Breast epithelium (tissue), 4 donors: ENCODE measurements at regions not wholly inside any gene's neighbourhood (a gene's known extent, or its start where the extent isn't known, plus 50 kb on each side); places are given as distances from the start of the nearest gene placed in this dataset.
A peak's percentile ranks its signal among the peaks of the same experiment; 100 is the strongest.

Experiments
- DNase-seq, 2 donors: peaks; one replicate each; pipeline ENCODE4 v3.0.0-alpha.2; 2019; ENCODE audit warnings: low spot score in 2 of 2
- H3K27ac ChIP-seq, 2 donors: fragments of 200-600 bp; sonication (generic) in 1 of 2; one replicate each; pipeline ENCODE4 v1.5.1; 2016 to 2019; ENCODE audit warnings: mild to moderate bottlenecking in 1 of 2
- H3K27me3 ChIP-seq, 2 donors: fragments of 200-600 bp; sonication (generic) in 1 of 2; one replicate each; pipeline versions ENCODE4 v1.5.1 to v1.6.0; 2017 to 2019; ENCODE audit warnings: control low read depth in 1 of 2, mild to moderate bottlenecking in 1 of 2
- H3K36me3 ChIP-seq: fragments of 200-600 bp; one replicate; pipeline ENCODE4 v1.5.1; 2019
- H3K4me1 ChIP-seq, 2 donors: fragments of 200-600 bp; sonication (generic); one replicate each; pipeline ENCODE4 v1.5.1; 2016 to 2019; ENCODE audit warnings: control low read depth in 1 of 2
- H3K4me3 ChIP-seq, 3 donors: fragments of 200-600 bp; sonication (generic); 1 replicate in 2 of 3; 2 replicates in 1 of 3; pipeline ENCODE4 v1.5.1; 2016 to 2019; ENCODE audit warnings: mild to moderate bottlenecking in 3 of 3, moderate library complexity in 2 of 3
- H3K9me3 ChIP-seq, 2 donors: fragments of 200-600 bp; sonication (generic) in 1 of 2; one replicate each; pipeline ENCODE4 v1.5.1; 2016 to 2019; ENCODE audit warnings: control low read depth in 1 of 2
- POLR2A ChIP-seq: fragments of 450-650 bp; IDR thresholded peaks from one replicate; pipeline ENCODE4 v1.6.1; 2016; ENCODE audit warnings: antibody characterized with exemption, mild to moderate bottlenecking, moderate library complexity
- POLR2AphosphoS5 ChIP-seq, 3 donors: sonication (generic); formaldehyde crosslinking; IDR thresholded peaks; one replicate each; pipeline ENCODE4 v1.6.1; 2017; ENCODE audit warnings: antibody characterized with exemption in 3 of 3
- intact Hi-C: fragments of 100-400 bp; cut with DNase I; formaldehyde crosslinking; loops from one replicate; pipeline ENCODE4 v1.15.1; 2023; ENCODE audit warnings: low total_unique reads
- TF ChIP-seq, protein P1 (sequence below), 3 donors: fragments of 450-650 bp; IDR thresholded peaks; one replicate each; pipeline ENCODE4 v1.5.1; 2016 to 2017; ENCODE audit warnings: antibody characterized with exemption in 3 of 3, mild to moderate bottlenecking in 3 of 3, moderate library complexity in 3 of 3

DNA sequence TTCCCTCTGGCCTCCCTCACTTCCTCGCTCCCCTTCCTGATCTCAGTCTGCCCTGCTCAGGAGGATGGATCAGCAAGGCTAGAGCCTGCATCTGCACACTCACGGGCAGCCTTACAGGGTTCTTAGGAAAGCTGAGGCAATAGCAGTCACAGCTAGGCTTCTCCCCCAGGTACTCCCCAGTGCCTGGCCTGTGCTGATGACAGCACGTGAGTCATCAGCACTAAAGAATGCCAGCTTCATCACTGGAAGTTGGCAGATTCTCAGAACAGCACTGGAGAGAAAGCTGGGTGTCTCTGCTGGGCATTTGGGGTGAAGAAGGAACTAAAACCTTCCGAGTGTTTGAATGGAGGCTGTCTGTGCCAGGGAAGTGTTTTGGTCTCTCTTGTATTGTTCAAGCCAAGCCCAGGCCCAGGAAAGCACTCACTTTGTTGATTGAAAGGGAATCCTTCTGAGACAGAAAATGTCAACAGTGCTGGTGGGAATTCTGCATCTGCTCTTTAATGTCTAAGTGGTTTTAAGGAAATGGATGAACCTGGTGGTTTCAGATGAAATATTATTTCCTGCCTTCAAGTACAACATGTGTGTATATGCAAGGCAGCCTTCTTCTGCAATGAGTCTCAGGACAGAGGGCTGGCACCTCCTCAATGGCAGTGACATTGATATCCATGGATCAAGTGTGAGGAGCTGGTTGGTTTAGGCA lies 73.0 kb upstream of the SCOC start:
- Histone ChIP-seq H3K27me3 (no peaks in the 10 kb centered on the region), H3K4me3 (no peak overlapping the region), H3K9me3 (no peaks in the 10 kb centered on the region), H3K36me3 (no peaks in the 10 kb centered on the region), H3K27ac (peak overlapping the region in 1 of 2 donors; percentile 14), H3K4me1 (no peaks in the 10 kb centered on the region)
- no peak for TF ChIP-seq POLR2AphosphoS5 (IDR thresholded peaks at IDR 0.05)
- TF ChIP-seq, protein P1, sequence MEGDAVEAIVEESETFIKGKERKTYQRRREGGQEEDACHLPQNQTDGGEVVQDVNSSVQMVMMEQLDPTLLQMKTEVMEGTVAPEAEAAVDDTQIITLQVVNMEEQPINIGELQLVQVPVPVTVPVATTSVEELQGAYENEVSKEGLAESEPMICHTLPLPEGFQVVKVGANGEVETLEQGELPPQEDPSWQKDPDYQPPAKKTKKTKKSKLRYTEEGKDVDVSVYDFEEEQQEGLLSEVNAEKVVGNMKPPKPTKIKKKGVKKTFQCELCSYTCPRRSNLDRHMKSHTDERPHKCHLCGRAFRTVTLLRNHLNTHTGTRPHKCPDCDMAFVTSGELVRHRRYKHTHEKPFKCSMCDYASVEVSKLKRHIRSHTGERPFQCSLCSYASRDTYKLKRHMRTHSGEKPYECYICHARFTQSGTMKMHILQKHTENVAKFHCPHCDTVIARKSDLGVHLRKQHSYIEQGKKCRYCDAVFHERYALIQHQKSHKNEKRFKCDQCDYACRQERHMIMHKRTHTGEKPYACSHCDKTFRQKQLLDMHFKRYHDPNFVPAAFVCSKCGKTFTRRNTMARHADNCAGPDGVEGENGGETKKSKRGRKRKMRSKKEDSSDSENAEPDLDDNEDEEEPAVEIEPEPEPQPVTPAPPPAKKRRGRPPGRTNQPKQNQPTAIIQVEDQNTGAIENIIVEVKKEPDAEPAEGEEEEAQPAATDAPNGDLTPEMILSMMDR (IDR thresholded peaks at IDR 0.05): no peak
- DNase-seq: peak in 1 of 2 donors; percentile 19
- intact Hi-C loops: no loop called here

DNA sequence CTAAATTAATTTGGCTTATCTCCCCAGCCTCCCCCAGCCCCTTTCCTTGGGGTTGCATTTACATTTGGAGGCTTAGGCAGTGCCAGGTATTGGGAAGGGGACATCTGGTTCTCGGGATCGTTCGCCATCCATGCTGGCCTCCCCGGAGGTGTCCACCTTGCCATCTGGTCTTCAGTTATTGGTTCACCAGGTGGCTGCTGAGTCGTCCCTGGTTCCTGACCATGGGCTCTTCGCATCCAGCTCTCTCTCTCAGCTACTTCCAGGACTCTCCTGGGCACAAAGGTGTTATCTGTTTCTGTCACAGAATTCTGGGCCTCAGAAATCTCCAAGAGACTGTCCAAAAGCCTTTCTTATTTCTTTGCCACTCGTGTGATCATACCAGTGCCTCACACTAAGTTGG lies 75.4 kb upstream of the SCOC start:
- no peaks in the 10 kb centered on the region for H3K4me1 ChIP-seq
- intact Hi-C loops: no loop called here
- H3K27me3 ChIP-seq: no peaks in the 10 kb centered on the region
- no peak overlapping the region for H3K4me3 ChIP-seq
- no peak overlapping the region for H3K27ac ChIP-seq
- DNase-seq: no peak
- no peaks in the 10 kb centered on the region for H3K9me3 ChIP-seq
- TF ChIP-seq POLR2A (no peak), POLR2AphosphoS5 (IDR thresholded peaks at IDR 0.05) (no peak)
- TF ChIP-seq, protein P1 (IDR thresholded peaks at IDR 0.05): no peak
- H3K36me3 ChIP-seq: no peaks in the 10 kb centered on the region

DNA sequence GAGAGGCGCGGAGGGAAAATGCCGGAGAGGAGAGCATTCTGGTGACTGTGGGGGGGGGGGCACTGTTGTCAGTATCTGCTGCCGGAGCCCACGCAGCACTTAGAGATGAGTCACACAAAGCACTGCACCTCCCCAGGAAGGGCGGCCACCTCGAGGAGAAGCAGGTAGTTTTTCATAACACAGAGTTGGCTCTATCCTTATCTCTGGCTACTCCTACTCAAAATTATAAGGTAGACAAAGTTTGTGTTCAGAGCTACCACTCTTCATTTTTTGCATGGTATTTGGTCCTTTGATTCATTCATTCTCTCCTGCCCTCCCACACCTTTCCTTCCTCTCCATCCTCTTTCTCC lies 76.2 kb upstream of the SCOC start:
- intact Hi-C loops: no loop called here
- Histone ChIP-seq H3K27me3 (no peaks in the 10 kb centered on the region), H3K27ac (no peak overlapping the region), H3K9me3 (no peaks in the 10 kb centered on the region), H3K36me3 (no peaks in the 10 kb centered on the region), H3K4me1 (no peaks in the 10 kb centered on the region), H3K4me3 (no peak overlapping the region)
- DNase-seq: no peak
- TF ChIP-seq POLR2A: no peak
- TF ChIP-seq, protein P1 (IDR thresholded peaks at IDR 0.05): no peak
- TF ChIP-seq POLR2AphosphoS5 (IDR thresholded peaks at IDR 0.05): no peak

DNA sequence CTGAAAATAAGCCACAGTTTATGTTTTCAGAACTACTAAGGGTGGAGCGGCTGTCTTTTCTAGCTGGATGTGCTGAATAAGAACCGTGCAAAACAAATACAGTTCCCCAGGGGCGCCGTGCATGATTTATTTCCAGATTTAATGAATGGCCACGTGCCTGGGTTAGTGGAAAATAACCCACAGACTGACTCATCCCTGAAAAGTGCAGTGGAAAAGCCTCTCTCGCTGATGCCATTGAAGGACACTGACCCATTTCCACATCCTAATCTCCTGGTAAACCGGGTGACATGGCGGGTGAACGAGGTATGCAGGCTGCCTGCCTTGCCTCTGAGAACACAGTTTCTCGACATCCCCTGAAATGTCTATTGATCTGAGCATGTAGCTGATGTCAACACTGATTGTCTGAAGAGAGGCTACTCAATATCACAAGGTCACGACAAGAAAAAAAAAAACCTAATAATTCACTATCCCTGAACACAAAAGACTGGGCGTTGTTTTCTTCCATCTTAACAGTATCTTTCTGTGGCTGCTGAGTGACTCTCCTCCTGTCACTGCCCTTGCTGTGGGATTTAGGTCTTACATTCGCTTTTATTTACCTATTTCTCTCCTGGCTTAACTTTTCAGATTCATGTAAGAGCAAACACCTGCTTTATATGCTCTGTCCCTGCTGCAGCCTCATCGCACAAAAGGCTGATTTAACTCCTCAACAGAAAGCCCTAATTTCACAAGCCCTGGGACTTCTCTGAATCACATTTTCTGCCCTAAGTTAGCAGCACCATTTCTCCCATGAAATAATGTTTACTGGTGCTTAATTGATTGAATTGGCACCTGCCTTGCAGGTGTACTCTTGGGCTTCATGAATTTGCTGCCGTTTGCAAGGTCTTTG lies 76.9 kb upstream of the SCOC start:
- no peaks in the 10 kb centered on the region for H3K4me1 ChIP-seq
- intact Hi-C loops: no loop called here
- peak overlapping the region in 2 of 3 donors; percentile 9 to 26 for H3K4me3 ChIP-seq
- H3K27me3 ChIP-seq: no peaks in the 10 kb centered on the region
- H3K9me3 ChIP-seq: no peaks in the 10 kb centered on the region
- peak; percentile 43 to 58 for DNase-seq
- TF ChIP-seq POLR2A (no peak), POLR2AphosphoS5 (IDR thresholded peaks at IDR 0.05) (peak in 1 of 3 donors; percentile 84)
- H3K36me3 ChIP-seq: no peaks in the 10 kb centered on the region
- peak overlapping the region in 1 of 2 donors; percentile 42 for H3K27ac ChIP-seq

DNA sequence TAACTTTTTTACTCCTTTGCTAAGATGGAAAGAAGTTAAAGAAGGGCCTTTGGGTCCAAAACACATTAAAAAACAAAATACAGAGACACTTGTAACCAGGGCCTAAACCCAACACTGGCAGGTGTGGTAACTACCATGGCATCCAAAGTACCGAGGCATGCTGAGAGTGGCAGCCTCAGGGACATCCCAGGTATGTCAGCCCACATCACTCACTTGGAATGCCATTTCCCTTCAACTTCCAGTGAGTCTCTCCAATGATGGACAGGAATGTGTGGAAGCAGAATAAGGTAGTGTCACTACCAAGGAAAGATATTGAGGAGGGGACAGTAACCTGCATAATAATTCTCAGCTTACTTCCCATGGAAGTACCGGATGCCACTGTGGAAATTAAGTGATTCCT lies 79.5 kb upstream of the SCOC start:
- intact Hi-C loops: no loop called here
- Histone ChIP-seq H3K36me3 (no peaks in the 10 kb centered on the region), H3K27me3 (no peaks in the 10 kb centered on the region), H3K9me3 (no peaks in the 10 kb centered on the region), H3K27ac (no peak overlapping the region), H3K4me1 (no peaks in the 10 kb centered on the region), H3K4me3 (no peak overlapping the region)
- no peak for DNase-seq
- TF ChIP-seq, protein P1 (IDR thresholded peaks at IDR 0.05): no peak
- TF ChIP-seq POLR2A: no peak
- TF ChIP-seq POLR2AphosphoS5 (IDR thresholded peaks at IDR 0.05): no peak
